HG03280 (cell line): ENCODE measurements at regions not wholly inside any gene's neighbourhood (a gene's known extent, or its start where the extent isn't known, plus 50 kb on each side); places are given as distances from the start of the nearest gene placed in this dataset.

Experiments
- ATAC-seq: cut with Tn5 transposase; IDR thresholded peaks from one replicate; pipeline ENCODE4 v1.9.1; 2021; ENCODE audit warnings: mild to moderate bottlenecking, moderate library complexity; ENCODE audit not compliant: unreplicated experiment

DNA sequence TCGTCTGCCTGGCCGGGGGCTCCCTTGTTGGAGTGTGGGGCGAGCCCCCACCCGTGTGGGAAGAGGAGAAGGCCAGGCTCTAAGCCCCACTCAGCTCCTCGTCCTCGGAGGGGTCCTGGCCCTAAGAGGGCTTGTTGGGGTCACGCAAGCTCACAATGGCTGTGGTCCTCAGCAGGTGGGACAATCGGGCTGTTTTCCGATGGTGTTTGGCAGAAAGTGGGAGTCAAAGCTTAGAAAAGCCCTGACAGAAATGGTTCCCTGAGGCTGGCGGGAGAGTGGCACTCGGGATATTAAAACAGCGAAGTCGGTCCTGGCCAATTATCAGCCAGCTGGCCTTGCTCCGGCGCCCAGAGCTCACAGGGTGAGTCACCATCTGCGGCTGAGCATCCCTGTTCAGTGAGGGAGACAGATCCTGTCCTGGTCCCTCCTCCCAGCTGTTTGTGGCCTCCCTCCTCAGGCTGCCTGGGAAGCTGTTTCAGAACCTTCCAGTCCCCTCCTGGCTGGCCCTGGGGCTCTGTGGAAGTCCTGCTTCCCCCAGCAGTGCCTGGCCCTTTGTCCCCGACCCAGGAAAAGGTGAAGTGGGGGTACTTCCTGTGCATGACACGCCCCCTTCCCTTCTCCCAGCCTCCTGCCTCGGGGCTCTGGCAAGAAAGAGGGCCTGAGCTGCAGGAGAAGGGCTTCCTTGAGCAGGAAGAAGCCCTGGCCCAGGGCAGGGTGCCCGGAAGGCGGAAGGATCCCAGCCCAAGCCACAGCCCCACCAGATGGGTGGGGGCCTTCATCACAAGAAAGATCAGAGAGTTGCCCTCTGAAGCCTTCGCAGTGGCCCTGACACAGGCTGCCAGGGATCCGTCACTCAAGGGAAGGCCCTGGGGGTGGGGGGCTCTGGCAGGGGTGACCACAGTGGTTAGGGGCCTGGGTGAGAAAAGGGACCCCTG lies 53.6 kb upstream of the BHLHE23 start:
- no peak for ATAC-seq

DNA sequence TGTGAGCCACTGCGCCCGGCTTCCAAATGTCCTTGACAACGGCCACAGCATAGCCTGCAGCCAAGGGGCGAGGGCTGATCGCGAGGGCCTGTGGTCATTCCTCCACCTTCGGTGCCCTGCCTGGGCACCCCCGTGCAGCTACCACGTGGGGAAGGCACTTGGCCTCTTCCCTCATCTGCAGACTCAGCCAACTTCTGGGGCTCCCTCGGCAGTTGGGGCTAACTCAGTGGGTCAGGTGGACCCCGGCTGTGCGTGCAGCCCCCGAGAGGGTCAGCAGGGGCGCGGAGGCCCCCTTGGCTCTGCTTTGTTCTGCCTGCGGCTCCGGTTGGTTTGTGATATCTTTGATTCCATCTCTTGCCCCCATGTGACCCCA lies 52.9 kb upstream of the BHLHE23 start:
- ATAC-seq: no peak

DNA sequence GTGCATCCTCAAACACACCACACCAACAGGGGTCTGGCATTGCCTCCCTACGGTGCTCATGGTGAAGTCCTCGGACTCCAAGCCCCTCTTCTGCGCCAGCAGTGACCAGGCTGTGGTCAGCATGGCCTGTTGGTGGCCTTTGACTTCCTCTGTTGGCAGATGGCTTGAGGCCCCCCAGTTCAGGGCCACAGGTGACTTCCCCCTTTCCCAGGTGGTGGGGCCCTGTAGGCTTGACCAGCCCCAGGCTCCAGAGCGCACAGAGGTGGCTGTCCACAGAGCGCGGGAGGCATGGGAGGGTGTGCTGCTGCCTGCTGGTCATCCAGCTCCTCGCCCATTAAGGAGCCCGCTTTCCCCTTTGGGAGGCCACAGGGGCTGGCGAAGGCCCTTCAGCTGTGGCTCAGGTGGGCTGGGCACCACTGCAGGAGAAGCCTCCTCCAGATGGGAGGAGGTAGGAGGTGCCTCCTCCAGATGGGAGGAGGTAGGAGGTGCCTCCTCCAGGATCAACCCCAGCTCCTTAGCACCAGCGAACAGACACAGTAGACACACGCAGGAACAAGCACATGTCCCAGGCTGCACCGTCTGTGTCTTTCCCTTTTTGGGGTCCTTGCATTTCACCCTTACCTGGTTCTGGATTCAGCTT lies 52.1 kb upstream of the BHLHE23 start:
- ATAC-seq: no peak

GRCh38 chr20:63057171-63058117 lies 50.7 kb upstream of the BHLHE23 start:
- ATAC-seq: no peak

DNA sequence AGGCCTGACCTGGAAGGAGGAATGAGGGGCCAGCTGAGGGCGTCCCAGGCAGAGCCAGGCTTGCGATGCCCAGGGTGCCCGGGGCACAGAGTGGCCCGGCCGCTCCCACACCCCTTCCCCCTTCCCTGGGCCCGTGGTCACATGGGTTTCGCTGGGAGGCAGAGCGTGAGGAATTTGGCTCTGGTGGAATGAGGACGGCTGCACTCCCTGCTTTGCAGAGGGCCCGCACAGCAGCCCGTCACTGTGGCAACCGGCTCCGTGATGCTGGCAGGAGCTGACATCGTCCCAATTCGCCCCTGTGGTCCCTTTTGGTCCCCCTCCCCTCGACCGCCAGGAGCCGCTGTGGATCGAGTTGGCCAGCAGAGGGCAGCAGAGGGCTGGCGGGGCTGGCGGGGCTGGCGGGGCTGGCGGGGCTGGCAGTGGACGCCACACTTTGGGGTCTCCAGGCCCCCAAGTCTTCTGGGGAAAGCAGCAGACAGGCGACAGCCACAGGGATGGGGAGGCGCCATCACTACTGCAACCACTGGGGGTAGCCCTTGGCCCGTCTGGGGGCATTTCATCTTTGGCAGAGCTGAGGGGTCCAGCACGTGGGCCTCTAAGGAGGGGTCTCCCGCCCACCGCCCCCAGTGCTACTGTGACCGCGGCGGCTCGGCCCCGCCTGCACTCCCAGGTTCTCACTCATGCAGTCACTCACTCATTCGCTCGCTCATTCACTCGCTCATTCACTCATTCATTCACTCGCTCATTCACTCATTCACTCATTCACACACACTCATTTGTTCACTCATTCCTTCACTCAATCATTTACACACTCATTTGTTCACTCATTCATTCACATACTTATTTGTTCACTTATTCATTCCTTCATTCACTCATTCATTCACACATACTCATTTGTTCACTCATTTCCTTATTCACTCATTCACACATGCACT lies 49.7 kb upstream of the BHLHE23 start:
- ATAC-seq: no peak
